Heart right ventricle (tissue), 16 donors: ENCODE measurements at regions not wholly inside any gene's neighbourhood (a gene's known extent, or its start where the extent isn't known, plus 50 kb on each side); places are given as distances from the start of the nearest gene placed in this dataset.

Experiments used
- ATAC-seq, 8 donors: fragments of 200-7000 bp; cut with Tn5 transposase; one replicate each; pipeline ENCODE4 v1.9.1; 2020; ENCODE audit warnings: mild to moderate bottlenecking in 8 of 8, moderate library complexity in 8 of 8, moderate number of reproducible peaks in 1 of 8
- DNase-seq, 2 donors: peaks; one replicate each; pipeline ENCODE4 v3.0.0-alpha.2; 2020
- H3K27ac ChIP-seq, 10 donors: fragments of 200-600 bp; sonication (generic) in 2 of 10; one replicate each; pipeline versions ENCODE4 v1.5.0 to v1.8.0; 2020 to 2022; ENCODE audit warnings: mild to moderate bottlenecking in 3 of 10
- H3K27me3 ChIP-seq, 7 donors: fragments of 200-600 bp; one replicate each; pipeline ENCODE4 v1.8.0; 2021 to 2022; ENCODE audit warnings: mild to moderate bottlenecking in 2 of 7
- H3K36me3 ChIP-seq, 9 donors: fragments of 200-600 bp; sonication (generic) in 1 of 9; one replicate each; pipeline versions ENCODE4 v1.5.0 to v1.8.0; 2020 to 2022; ENCODE audit warnings: mild to moderate bottlenecking in 2 of 9
- H3K4me1 ChIP-seq, 9 donors: fragments of 200-600 bp; sonication (generic) in 1 of 9; one replicate each; pipeline versions ENCODE4 v1.5.0 to v1.8.0; 2020 to 2022; ENCODE audit warnings: mild to moderate bottlenecking in 4 of 9
- H3K4me3 ChIP-seq, 10 donors: fragments of 200-600 bp; sonication (generic) in 2 of 10; one replicate each; pipeline versions ENCODE4 v1.5.0 to v1.8.0; 2020 to 2022; ENCODE audit warnings: mild to moderate bottlenecking in 7 of 10, moderate library complexity in 2 of 10
- H3K9me3 ChIP-seq, 11 donors: fragments of 200-600 bp in 10 of 11; sonication (generic) in 2 of 11; one replicate each; pipeline versions ENCODE4 v1.5.0 to v1.8.0; 2013 to 2022; ENCODE audit warnings: mild to moderate bottlenecking in 2 of 11, control low read depth in 1 of 11, moderate library complexity in 1 of 11
- CTCF ChIP-seq, 9 donors: fragments of 200-600 bp; sonication (generic) in 2 of 9; IDR thresholded peaks; one replicate each; pipeline versions ENCODE4 v1.5.0 to v1.8.0; 2021 to 2022; ENCODE audit warnings: antibody characterized with exemption in 9 of 9, mild to moderate bottlenecking in 5 of 9, moderate library complexity in 1 of 9
- WGBS, 2 donors: extraction: QIAGEN DNeasy Blood & Tissue Kit; methylation state at CpG; one replicate each; pipeline ENCODE4 v1.1.7; 2013; ENCODE audit warnings: inconsistent platforms in 1 of 2; 5-methylcytosine and 5-hydroxymethylcytosine counted together
- intact Hi-C, 10 donors: fragments of 100-400 bp; cut with DNase I; formaldehyde crosslinking; loops; one replicate each; pipeline versions ENCODE4 v1.11.1 to v1.14.2; 2022
- donor health status: Arrhythmogenic right ventricular cardiomyopathy.
- donor health status: ischemic (EF 13 %, LVEDD 7.1; RV severe dilation, severe dysfunction).
- donor health status: healthy with polysubstance abuse.
- donor health status: DM: no; HTN: yes; CAD: no.
- donor health status: DM: no; HTN: no; CAD: no.
- donor health status: ischemic (EF 25% LVEDD 6.9; RV normal size, moderate dysfunction).
- donor health status: ischemic (EF 25% LVEDD 5.7; RV mildly dilated, moderate dysfunction).
- donor health status: healthy.
- donor health status: DM: yes; HTN: yes; CAD: no.
- donor health status: Ischemic cardiomyopathy.
- donor health status: ischemic (EF 35%, LVEDD 5.7; RV mildly dilated, moderate dysfunction).
- donor health status: nonischemic (EF 11% LVEDD 7.7; RV severe dilation, severe dysfunction).
- donor health status: DM: yes; HTN: yes; CAD: no.
- donor health status: PGD.
- donor health status: ischemic (EF 29% LVEDD 5.4; RV normal size, mild dysfunction).
- donor health status: nonischemic (EF 23%, LVEDD 6.1; RV moderate dilation, normal function).

- Histone ChIP-seq H3K27ac (no peak overlapping the region), H3K36me3 (no peaks in the 10 kb centered on the region), H3K9me3 (no peaks in the 10 kb centered on the region), H3K27me3 (no peaks in the 10 kb centered on the region), H3K4me1 (no peaks in the 10 kb centered on the region), H3K4me3 (no peak overlapping the region)
- 84 to 86% methylated on average over 4 of the region's 4 CpGs for WGBS, 2 donors
- intact Hi-C loops = no loop called here
- DNase-seq (no peak), ATAC-seq (no peak)
- TF ChIP-seq CTCF (IDR thresholded peaks at IDR 0.05) = no peak
Measured at GRCh38 chr4:126935801-126936200, 697.0 kb upstream of the INTU start.

- Histone ChIP-seq H3K4me3 (no peak overlapping the region), H3K27me3 (no peaks in the 10 kb centered on the region), H3K9me3 (no peaks in the 10 kb centered on the region), H3K36me3 (no peaks in the 10 kb centered on the region), H3K27ac (no peak overlapping the region), H3K4me1 (no peaks in the 10 kb centered on the region)
- intact Hi-C loops = no loop called here
- DNase-seq = no peak
- no peak for ATAC-seq
- no peak for TF ChIP-seq CTCF (IDR thresholded peaks at IDR 0.05)
Measured at GRCh38 chr4:126937342-126937741, 695.4 kb upstream of the INTU start.

GRCh38 chr4:126937846-126938422, 694.8 kb upstream of the INTU start:
- H3K27me3 ChIP-seq = no peaks in the 10 kb centered on the region
- H3K4me1 ChIP-seq = no peaks in the 10 kb centered on the region
- TF ChIP-seq CTCF (IDR thresholded peaks at IDR 0.05) = no peak
- intact Hi-C loops = no loop called here
- H3K4me3 ChIP-seq = no peak overlapping the region
- ATAC-seq (no peak), DNase-seq (no peak)
- 86 to 98% methylated on average over 2 of the region's 2 CpGs for whole genome bisulfite sequencing, 2 donors
- no peaks in the 10 kb centered on the region for H3K36me3 ChIP-seq
- no peaks in the 10 kb centered on the region for H3K9me3 ChIP-seq
- no peak overlapping the region for H3K27ac ChIP-seq

GRCh38 chr4:126939401-126939800, 693.4 kb upstream of the INTU start:
- Histone ChIP-seq H3K4me1 (no peaks in the 10 kb centered on the region), H3K9me3 (no peaks in the 10 kb centered on the region), H3K27me3 (no peaks in the 10 kb centered on the region), H3K27ac (no peak overlapping the region), H3K4me3 (no peak overlapping the region), H3K36me3 (no peaks in the 10 kb centered on the region)
- ATAC-seq (peak in 1 of 8 donors; percentile 39), DNase-seq (no peak)
- intact Hi-C loops = no loop called here
- TF ChIP-seq CTCF (IDR thresholded peaks at IDR 0.05) = no peak
- 50 to 71% methylated on average over 2 of the region's 2 CpGs for WGBS, 2 donors
